ENCODE measurements at regions not wholly inside any gene's neighbourhood (a gene's known extent, or its start where the extent isn't known, plus 50 kb on each side); places are given as distances from the start of the nearest gene placed in this dataset.
"Not testable (repeated sequence)": the region's sequence is repeated elsewhere in the genome, so short reads cannot be mapped to it uniquely, and the experiment has no call there.

DNA sequence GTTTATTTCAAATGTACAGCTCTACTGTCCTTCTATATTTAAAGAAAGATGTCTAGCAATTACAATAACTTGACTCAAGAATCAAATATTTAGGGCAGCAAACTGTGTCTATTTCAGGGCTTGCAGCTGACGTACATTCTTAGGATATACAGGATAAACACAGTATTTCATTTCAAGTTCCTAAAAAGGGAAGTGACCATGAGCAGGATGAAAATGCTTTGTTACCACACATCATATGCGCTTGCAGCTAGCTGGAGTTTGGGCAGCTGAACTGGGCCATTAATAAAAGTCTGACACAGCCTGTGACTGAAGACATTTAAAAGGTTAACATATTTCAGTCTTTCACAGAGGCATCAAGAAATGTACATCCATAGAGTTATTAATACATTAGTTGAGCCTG, 264.6 kb upstream of the TRIB2 start:
- DNase-seq (ENCODE audit: low spot score in 2 of 2) = no peak

DNA sequence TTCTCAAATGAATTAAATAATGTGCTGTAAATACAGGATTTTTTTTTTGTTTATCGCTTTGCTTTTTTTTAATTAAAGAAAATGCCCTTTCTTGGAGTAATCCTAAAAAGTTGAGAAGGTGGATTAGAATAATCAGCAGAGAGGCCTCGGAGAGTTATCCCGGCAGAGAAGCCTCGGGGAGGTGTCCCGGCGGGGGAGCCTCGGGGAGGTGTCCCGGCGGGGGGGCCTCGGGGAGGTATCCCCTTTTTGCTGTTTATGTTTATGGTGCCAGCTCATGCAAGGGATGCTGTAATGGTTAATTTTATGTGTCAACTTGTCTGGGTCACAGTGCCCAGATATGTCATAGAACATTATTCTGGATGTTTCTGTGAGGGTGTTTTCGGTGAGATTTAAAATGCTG, 263.0 kb upstream of the TRIB2 start:
- FAIRE-seq = no peak
- no peak for DNase-seq (ENCODE audit: low spot score in 2 of 2)

More for the DNA sequence above, 264.6 kb upstream of the TRIB2 start:
- no peak for FAIRE-seq

DNA sequence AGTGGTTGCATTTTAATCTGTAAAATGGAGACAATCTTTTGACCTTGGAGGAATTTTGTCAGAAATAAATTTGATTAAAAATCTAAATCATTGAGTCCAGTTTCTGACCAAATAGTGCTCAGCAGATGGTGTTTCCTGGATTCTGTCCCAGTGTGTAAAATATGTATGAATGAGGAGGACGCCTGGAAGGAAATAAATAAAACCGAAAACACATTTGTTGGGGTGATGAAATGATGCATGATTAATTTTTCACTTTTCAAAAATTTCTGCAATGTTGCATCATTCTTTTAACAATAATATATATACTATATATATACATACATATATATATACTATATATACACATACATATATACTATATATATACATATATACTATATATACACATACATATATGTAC, 261.1 kb upstream of the TRIB2 start:
- FAIRE-seq = no peak
- no peak for DNase-seq (ENCODE audit: low spot score in 2 of 2)

DNA sequence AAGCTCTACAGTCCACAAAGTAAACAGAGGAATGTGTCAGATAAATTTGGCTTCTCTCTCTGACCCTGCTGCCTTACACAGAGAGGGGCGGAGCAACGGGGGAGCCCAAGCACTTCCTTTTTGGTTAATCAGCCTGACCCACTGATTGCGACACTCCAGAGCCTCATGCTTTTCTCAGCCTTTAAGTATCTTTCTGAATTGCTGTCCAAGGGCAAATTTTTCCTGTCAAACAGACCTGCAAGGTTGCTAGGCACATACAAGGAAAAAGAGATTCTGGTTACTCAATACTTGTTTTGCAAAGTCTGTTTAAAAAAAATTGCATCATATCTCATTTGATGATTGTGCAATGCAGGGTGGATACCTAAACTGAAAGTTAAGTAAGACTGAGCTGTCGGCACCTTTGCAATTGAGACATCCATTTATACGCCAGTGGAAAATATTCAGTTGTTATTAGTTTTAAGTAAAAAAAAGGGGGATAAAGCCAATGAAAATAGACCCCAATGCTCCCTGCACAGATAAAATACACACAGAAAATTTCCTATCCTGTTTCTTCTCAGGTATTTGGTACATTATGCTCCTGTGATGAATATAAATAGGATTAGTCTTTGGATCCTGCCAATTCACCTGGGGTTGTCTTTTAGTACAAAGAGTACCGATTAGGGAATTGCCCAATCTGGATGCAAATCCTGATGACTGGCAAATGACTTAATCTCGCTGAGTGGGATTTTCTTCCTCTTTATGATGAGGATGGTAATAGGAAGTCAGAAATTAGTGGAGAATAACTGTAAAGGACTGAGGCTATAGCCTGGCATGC, 260.2 kb upstream of the TRIB2 start:
- peak; percentile 10 to 25 for DNase-seq (ENCODE audit: low spot score in 2 of 2)
- FAIRE-seq = no peak

DNA sequence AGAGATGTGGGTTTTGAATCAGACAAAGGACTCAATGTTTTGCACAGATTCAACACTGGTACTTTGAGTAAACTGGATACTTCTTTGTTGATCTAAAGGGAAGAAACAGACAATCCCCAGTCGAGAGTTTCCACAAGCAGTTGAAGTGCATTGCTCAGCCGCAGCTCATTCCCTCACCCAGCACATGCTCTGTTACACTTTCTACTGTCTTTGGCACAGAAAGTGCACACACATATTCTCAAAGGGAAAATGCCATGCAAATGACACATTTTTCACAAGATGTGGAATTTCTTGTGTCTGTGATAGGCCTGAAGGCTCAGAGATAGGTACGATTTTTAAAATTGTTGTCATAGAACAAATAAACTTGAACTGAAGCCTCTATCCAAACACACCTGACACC, 258.9 kb upstream of the TRIB2 start:
- DNase-seq (ENCODE audit: low spot score in 2 of 2) (no peak), FAIRE-seq (no peak)

DNA sequence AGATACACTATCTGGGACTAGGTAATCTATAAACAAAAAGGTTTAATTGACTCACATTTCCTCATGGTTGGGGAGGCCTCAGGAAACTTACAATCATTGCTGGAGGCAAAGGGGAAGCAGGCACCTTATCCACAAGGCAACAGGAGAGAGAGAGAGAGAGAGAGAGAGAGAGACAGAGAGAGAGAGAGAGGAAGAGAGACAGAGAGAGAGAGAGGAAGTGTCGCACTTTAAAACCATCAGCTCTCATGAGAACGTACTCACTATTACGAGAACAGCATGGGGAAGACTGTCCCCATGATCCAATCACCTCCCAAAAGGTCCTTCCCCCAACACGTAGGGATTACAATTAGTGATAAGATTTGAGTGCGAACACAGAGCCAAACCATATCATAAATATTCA, 253.5 kb upstream of the TRIB2 start:
- FAIRE-seq = no peak
- DNase-seq (ENCODE audit: low spot score in 2 of 2) = no peak

DNA sequence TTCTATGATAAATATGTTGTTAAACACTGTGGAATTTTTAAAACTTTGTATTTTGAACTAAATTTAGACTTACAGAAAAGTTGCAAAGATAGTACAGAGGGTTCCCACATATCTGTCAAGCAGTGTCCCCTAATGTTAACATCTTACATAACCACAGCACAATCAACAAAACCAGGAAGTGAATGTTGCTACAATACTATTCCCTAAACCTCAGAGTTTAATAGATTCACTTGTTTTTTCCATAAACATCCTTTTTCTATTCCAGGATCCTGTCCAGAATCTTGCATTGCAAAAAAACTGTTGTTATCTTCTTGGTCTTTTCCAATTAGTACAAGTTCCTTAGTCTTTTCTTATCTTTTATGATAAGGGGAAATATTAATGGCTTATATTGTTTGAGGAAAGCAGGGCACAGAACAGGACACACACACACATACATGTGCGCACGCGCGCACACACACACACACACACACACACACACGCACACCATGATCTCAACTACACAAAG, 251.1 kb upstream of the TRIB2 start:
- no peak for DNase-seq (ENCODE audit: low spot score in 2 of 2)
- FAIRE-seq = no peak

DNA sequence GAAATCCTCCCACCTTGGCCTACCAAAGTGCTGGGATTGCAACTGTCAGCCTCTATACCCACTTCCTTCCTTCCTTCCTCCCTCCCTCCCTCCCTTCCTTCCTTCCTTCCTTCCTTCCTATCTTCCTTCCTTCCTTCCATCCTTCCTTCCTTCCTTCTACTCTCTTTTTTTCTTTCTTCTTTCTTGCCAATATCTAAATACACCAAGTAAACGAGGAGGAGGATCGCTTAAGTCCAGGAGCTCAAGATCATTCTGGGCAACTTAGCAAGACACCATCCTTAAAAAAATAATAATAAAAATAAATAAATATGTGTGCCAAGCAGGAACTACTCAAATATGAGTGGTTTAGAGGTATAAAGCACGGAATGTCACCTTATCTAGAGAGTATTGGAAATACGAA, 249.4 kb upstream of the TRIB2 start:
- FAIRE-seq = no peak
- no peak for DNase-seq (ENCODE audit: low spot score in 2 of 2)

DNA sequence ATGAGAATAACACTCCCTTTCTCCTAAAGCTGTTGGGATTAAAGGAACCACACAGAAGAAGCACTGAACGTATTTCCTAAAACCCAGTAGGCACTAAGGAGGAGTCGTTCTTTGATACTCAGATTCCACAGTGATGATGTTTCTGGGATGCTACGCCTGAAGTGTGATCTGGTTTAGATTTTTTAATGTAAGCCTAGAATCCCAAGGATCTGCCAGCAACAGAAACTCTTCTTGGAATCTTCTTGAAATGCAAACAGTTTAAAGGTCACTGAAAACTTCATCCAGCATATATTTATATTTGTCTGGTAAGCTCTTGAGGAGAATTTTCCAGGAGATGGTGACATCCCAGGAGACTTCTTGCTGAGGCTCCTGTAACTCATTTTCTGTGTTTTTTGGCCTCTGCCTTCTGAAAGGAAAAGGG, 247.6 kb upstream of the TRIB2 start:
- FAIRE-seq = no peak

DNA sequence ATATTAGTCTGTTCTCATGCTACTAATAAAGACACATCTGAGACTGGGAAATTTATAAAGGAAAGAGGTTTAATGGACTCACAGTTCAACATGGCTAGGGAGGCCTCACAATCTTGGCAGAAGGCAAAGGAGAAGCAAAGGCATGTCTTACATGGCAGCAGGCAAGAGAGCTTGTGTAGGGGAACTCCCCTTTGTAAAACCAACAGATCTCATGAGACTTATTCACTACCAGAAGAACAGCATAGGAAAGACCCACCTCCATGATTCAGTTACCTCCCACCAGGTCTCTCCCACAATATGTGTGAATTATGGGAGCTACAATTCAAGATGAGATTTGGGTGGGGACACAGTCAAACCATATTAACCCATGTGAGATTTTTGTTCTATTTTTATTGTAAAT, 244.5 kb upstream of the TRIB2 start:
- not testable (repeated sequence) for FAIRE-seq; DNase-seq (ENCODE audit: low spot score in 2 of 2)

More for the DNA sequence above, 247.6 kb upstream of the TRIB2 start:
- no peak for DNase-seq (ENCODE audit: low spot score in 2 of 2)

DNA sequence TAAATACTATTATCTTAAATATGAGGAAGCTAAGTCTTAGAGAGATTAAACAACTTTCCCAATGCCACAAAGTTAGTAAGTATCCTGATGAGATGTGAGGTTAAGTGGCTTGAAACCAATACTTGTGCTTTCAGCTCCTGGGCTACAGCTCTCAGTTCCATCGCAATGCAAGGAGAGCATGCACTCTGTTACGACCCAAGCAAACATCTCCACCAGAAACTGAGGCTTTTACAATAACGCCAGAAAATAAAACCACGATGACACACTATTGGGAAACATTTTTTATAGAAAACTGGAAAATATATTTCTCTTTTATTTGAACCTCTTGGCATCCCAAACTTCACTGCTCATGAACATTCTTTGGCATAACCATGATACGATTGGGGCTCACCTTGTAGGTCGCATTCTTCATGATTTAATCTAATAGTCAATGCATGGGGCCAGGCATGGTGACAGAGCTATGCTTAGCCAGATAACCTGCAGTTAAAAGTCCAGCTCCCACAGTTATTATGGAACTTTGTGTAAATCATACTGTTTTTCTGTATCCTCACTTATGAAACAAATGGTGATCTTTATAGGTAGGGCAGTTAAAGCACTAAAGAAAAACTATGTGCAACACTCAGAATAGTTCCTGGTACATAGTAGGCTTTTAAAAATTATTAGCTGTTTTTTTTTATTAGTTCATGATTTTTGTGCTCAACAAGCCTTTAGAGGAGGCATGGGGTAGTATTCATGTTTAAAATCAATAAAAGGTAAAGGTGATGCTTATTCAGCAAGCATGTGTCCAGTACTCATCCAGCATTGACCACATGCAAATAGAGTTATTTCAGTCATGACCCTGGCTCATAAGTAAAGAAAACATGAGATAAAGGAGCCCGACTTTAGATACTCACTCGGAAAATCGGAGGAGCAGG, 238.3 kb upstream of the TRIB2 start:
- FAIRE-seq = no peak
- DNase-seq (ENCODE audit: low spot score in 2 of 2) = no peak

DNA sequence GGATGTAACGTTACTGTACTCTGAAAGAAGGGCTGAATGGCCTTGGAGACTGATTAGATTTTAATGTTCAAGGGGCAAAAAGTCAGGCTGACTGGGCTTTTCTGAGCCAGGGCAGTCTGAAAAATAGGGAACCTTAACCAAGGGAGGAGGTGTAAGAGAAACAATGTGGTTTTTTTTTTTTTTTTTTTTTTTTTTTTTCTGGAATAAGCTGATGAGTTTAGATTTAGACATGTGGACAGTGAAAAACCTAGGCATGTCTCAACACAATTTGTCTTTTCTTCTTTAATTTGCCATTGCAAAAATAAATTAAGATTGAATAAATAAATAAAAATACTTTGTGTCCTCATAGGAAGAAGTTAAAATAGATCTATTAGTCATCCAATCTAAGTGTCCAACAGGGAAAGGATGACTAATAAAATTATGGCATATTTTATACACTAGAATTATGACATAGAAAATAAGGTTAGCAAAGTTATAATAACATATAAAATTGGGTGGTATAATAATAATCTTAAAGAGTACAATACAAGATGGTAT, 237.6 kb upstream of the TRIB2 start:
- DNase-seq (ENCODE audit: low spot score in 2 of 2) = no peak
- no peak for FAIRE-seq

DNA sequence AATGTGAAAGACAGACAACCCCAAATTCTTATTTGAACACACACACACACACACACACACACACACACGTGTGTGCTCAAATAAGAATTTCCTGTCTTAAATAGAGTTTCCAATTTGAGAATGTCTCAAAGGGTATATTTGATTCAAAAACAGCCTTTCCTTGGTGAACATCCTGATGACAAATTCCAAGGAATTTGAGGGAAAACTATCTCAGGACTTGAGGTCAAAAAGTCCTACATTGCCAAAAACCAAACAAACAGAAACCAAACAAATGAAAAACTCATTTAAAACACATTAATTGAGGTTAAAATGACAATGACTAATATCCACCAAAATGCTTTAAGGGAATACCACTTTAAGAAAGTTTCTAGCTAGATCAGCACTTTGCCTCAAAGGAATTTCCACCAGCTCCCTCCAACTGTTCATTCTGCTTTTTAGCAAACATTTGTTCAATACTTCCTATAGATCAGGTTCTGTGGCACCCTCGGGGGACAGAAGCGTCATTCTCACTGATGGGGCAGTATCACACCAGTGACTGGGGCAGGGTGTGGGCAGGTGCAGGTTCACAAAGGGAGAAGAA, 232.1 kb upstream of the TRIB2 start:
- no peak for FAIRE-seq
- DNase-seq (ENCODE audit: low spot score in 2 of 2) = no peak

DNA sequence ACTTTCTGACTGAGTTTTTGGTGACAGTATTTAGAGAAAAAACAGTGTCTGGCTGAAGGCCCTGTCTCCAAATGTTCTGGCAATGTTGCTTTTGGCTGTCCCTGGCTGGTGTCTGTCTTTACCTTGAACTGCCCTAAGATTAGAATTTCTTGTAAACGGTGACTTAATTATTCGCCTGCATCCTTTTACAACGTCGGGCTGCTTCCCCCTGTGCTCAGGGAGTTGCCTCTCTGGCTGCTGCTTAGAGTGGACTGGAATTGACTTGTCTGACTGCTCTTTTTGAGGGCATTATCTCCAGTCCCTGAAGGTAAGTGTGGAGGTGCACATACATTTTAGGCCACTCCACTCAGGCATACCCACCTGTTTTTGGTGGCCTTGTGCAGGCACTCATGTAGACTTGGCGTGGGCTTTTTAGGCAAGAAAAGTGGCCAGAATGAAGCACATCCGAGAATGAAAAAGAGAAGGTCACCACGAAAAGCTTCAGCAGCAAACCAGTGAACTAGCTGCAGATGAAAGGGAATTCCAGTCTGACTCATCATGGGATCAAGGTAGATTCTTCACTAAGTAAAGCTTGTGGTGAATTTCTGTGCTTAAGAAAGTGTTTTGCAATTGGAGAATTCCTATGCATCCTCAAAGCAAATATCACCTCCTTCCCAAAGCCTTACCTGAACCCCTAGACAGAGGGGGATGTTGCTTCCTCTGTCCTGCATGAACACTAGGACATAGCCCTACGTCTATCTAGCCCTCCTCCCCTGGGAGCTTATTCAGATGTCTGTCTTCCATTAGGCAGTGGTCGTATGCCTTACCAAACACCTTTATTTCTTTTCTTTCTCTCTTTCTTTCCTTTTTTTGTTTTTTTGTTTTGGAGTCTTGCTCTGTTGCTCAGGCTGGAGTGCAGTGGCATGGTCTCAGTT, 230.3 kb upstream of the TRIB2 start:
- FAIRE-seq (no peak), DNase-seq (ENCODE audit: low spot score in 2 of 2) (no peak)

DNA sequence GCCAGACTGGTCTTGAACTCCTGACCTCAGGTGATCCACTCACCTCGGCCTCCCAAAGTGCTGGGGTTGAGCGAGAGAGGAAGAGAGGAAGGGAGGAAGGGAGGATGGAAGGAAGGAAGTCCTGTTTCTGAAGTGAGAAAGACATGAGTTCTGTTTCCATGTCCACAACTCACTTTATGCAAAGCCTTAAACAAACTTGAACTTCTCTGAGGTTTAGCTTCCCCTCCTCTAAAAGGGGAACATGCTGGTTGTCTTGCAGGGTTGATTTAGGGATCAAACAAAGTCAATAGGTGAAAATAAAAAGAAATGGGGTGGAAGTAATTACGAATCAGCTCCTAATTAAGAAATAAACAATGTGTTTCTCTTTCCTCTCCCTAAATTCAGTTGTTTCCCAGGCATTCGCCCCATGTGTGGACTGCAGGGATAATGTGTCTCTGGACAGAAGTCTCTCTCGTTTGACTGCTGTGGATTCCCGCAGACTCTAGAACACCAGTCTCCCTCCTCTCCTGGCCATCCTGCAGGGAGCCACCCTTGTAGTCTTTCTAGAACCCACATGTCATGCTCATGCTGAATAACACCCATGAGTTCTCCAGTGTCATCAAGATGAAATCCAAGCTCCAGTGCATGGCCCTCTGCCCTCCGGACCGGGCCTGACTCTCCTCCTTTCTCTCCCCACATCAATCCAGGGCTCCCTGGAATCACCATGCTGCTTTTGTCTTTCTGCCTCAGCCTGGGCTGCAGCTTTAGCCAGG, 229.3 kb upstream of the TRIB2 start:
- no peak for FAIRE-seq
- no peak for DNase-seq (ENCODE audit: low spot score in 2 of 2)

DNA sequence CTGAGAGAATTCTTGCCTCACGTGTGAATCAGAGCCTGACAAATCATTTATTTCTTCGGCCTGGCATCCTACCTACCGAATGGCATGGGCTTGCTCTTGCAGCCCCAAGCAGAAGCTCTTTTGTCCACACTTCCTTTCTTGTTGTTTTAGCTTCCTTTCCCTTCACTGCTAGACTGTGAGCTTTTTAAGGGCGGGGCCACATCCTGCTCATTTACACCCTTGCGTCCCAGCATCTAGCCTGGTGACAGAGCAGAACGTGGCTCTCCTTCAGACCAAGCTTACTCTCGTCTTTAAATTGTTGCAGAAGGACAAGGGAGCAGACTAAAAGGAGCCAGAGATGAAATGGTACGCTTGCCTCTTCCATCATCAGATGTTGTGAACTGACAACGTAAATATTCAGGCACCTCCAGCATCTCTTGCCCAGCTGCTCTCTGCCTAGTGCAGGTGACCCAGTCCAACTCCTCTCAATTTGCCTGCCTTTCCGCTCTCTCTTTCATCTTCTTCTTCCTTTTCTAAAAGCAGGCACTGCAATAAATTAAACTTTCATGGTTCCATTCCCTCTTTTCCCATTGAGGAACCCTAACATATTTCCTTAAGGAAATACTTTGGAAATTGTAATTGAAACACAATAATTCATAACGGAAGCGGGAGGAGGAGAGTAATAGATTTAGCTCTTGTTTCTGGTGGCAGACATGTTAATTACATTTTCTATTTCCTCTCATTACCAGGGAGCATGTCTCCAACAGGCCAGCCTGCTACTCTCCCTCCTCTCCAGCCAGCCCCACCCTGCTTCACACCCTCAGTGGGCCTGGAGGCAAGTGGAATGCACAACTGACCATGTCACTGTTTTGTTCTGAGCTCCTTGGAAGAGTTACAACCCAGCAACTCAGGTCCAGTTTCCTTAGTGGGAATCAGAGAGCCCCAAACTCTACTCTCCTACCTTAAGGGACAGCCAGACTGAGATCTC, 228.1 kb upstream of the TRIB2 start:
- FAIRE-seq = no peak
- no peak for DNase-seq (ENCODE audit: low spot score in 2 of 2)

DNA sequence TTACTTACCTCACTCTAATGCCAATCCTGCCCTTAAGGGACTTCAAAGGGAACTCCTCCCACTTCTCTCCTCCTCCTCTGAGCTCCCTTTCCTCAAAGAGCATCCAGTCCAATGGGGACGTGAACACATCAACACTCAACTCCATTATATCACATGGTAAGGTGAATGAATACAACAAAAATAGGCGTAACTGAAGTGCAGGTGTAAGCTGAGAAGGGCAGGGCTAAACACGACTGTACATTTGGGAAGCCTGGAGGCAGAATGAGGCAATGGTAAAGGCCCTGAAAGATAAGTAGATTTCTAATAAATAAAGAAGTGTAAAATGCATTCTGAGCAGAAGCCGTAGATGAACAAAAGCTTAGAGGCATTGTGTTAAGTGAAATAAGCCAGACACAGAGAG, 226.1 kb upstream of the TRIB2 start:
- DNase-seq (ENCODE audit: low spot score in 2 of 2) = no peak
- no peak for FAIRE-seq

DNA sequence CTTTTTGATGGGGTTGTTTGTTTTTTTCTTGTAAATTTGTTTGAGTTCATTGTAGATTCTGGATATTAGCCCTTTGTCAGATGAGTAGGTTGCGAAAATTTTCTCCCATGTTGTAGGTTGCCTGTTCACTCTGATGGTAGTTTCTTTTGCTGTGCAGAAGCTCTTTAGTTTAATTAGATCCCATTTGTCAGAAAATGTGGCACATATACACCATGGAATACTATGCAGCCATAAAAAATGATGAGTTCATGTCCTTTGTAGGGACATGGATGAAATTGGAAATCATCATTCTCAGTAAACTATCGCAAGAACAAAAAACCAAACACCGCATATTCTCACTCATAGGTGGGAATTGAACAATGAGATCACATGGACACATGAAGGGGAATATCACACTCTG, 224.4 kb upstream of the TRIB2 start:
- not testable (repeated sequence) for DNase-seq (ENCODE audit: low spot score in 2 of 2); FAIRE-seq

All from frontal cortex (tissue), 3 donors.